OCI-LY7 (cell line): ENCODE measurements at regions not wholly inside any gene's neighbourhood (a gene's known extent, or its start where the extent isn't known, plus 50 kb on each side); places are given as distances from the start of the nearest gene placed in this dataset.

Source experiments
- EZH2phosphoT487 ChIP-seq: fragments of 200-600 bp; sonication (generic); IDR thresholded peaks from 2 replicates; pipeline ENCODE4 v1.6.1; 2018; ENCODE audit warnings: low read depth, borderline replicate concordance, mild to moderate bottlenecking, mixed run types, antibody characterized with exemption, low read length, moderate library complexity, mixed read lengths
- TF ChIP-seq, protein P1 (sequence below): fragments of 200-600 bp; sonication (generic); conservative IDR thresholded peaks from 2 replicates; pipeline ENCODE4 v1.5.1; 2014; ENCODE audit warnings: mild to moderate bottlenecking, antibody characterized with exemption, low read length, moderate library complexity, mixed read lengths

DNA sequence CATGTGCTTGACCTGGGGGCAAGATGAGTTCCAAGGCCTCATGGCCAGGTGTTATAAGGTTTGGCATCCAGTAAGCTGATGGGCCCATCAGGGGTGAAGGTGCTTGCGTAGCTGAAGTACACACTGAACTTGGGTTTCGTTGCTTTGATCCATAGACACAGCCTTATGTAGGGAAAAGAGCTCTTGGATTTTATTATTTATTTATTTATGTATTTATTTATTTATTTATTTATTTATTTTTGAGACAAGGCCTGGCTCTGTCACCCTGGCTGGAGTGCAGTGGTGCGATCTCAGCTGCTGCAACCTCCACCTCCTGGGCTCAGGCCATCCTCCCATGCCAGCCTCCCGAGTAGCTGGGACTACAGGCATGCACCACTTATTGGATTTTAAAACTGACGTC lies 63.2 kb downstream of the FOXD2 start:
- TF ChIP-seq, protein P1, sequence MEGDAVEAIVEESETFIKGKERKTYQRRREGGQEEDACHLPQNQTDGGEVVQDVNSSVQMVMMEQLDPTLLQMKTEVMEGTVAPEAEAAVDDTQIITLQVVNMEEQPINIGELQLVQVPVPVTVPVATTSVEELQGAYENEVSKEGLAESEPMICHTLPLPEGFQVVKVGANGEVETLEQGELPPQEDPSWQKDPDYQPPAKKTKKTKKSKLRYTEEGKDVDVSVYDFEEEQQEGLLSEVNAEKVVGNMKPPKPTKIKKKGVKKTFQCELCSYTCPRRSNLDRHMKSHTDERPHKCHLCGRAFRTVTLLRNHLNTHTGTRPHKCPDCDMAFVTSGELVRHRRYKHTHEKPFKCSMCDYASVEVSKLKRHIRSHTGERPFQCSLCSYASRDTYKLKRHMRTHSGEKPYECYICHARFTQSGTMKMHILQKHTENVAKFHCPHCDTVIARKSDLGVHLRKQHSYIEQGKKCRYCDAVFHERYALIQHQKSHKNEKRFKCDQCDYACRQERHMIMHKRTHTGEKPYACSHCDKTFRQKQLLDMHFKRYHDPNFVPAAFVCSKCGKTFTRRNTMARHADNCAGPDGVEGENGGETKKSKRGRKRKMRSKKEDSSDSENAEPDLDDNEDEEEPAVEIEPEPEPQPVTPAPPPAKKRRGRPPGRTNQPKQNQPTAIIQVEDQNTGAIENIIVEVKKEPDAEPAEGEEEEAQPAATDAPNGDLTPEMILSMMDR: no peak
- no peak for TF ChIP-seq EZH2phosphoT487
